NB4 (cell line): ENCODE measurements at regions not wholly inside any gene's neighbourhood (a gene's known extent, or its start where the extent isn't known, plus 50 kb on each side); places are given as distances from the start of the nearest gene placed in this dataset.
A peak's percentile ranks its signal among the peaks of the same experiment; 100 is the strongest.

Experiments
- DNase-seq: peaks from one replicate; pipeline ENCODE4 v3.0.0; 2010; ENCODE audit warnings: low read depth
- H3K4me3 ChIP-seq: one replicate; pipeline ENCODE4 v1.5.1; 2011; ENCODE audit warnings: mild to moderate bottlenecking, low read depth, low read length, moderate library complexity
- MYC ChIP-seq: IDR thresholded peaks from 2 replicates; pipeline ENCODE4 v1.6.1; 2011; ENCODE audit warnings: low read depth, low read length
- POLR2A ChIP-seq: IDR thresholded peaks from 2 replicates; pipeline ENCODE4 v1.6.1; 2011; ENCODE audit warnings: mild to moderate bottlenecking; ENCODE audit not compliant: insufficient read length; ENCODE audit errors: extremely low read depth
- TF ChIP-seq, protein P1 (sequence below): IDR thresholded peaks from 2 replicates; pipeline ENCODE4 v1.6.1; 2011; ENCODE audit warnings: low read depth, low read length
- TF ChIP-seq, protein P2 (sequence below): IDR thresholded peaks from one replicate; pipeline ENCODE4 v1.5.1; 2012; ENCODE audit warnings: low read depth, low read length

DNA sequence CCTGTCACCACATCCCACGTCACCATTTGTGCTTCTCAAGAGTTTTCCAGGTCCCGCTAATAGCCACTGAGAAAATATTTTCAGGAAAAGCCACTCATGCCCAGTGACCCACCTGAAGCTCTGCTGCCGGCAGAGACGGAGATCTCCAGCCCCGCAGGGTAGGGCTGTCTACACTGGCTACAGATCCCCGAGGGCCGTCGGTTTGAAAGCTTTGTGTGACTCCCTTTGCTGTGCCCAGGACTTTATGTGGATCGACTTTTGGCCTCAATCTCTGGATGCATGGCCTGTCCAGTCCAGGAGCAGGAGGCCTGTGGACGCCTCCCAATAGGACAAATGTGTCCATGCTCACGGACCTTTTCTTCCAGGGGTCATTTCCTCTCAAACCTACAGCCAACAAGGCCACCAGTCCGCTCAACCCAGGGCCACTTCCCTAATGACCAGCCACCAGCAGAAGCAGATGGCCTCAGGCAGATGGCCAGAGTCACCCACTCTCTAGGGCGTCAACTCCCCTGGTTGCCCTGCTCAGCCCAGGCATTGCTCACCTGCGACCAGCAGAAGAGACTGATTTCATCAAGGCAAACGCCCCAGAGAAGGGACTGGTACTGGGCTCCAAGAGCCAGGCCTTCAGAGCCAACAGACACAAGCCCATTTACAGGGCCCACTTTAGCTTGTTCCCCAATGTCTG is 76.4 kb downstream of the OAT start:
- DNase-seq: no peak
- H3K4me3 ChIP-seq: no peak overlapping the region
- TF ChIP-seq, protein P1, sequence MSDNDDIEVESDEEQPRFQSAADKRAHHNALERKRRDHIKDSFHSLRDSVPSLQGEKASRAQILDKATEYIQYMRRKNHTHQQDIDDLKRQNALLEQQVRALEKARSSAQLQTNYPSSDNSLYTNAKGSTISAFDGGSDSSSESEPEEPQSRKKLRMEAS: no peak
- TF ChIP-seq, protein P2, sequence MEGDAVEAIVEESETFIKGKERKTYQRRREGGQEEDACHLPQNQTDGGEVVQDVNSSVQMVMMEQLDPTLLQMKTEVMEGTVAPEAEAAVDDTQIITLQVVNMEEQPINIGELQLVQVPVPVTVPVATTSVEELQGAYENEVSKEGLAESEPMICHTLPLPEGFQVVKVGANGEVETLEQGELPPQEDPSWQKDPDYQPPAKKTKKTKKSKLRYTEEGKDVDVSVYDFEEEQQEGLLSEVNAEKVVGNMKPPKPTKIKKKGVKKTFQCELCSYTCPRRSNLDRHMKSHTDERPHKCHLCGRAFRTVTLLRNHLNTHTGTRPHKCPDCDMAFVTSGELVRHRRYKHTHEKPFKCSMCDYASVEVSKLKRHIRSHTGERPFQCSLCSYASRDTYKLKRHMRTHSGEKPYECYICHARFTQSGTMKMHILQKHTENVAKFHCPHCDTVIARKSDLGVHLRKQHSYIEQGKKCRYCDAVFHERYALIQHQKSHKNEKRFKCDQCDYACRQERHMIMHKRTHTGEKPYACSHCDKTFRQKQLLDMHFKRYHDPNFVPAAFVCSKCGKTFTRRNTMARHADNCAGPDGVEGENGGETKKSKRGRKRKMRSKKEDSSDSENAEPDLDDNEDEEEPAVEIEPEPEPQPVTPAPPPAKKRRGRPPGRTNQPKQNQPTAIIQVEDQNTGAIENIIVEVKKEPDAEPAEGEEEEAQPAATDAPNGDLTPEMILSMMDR: no peak
- no peak for TF ChIP-seq MYC
- TF ChIP-seq POLR2A: no peak

DNA sequence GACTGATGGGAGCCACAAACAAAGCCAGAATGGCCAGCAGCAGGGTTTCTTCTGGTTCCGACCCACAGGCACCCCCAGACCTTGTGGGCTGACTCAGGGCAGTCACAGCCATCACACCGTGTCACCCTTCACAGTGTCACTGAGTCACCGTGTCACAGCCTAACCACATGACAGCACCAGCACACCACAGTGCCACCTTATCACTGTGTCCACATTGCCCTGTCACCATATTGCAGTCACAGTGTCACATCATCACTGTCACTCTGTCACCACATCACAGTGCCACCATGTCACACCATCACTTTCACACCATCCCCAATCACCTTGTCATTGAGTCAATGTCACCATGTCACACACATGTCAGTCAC is 77.0 kb downstream of the OAT start:
- DNase-seq: peak; percentile 64
- TF ChIP-seq, protein P2: no peak
- TF ChIP-seq POLR2A (no peak), MYC (no peak)
- TF ChIP-seq, protein P1: no peak

DNA sequence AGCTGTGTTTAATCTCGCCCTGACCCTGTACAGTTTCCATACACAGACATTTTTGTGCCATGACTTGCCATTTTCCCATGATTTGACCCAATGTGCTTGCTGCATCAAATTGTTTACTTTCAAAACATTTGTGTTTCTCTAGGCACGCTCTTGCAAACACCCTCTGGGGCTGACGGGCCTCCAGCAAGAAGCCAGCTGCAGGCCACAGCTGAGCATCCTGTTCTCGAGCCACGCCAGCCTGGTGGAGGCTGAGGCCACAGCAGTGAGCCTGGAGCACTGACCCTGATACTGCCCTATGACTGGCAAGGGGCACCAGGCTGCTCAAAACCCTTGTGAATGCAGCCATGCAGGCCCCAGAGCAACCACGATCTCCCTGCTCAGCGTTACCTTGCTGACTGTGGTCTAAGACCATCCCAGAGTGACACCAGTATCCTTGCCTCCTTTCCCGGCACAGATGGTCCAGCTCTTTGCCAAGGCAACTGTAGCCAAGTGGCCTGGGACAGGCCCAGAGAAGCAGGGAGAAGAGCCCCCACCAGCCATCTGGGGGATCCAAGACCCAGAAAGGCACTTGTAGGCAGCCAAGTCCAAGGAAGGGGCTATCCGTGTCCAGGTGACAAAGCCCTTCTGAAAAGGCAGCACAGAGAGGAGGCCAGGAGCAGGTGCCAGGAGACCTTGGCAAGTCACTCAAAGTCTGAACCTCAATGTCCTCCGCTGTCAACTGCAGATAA is 78.5 kb downstream of the OAT start:
- no peak for DNase-seq
- no peak for TF ChIP-seq POLR2A
- TF ChIP-seq MYC: no peak
- TF ChIP-seq, protein P2: no peak
- TF ChIP-seq, protein P1: no peak
- no peak overlapping the region for H3K4me3 ChIP-seq

More for the DNA sequence above, 77.0 kb downstream of the OAT start:
- H3K4me3 ChIP-seq: no peak overlapping the region

DNA sequence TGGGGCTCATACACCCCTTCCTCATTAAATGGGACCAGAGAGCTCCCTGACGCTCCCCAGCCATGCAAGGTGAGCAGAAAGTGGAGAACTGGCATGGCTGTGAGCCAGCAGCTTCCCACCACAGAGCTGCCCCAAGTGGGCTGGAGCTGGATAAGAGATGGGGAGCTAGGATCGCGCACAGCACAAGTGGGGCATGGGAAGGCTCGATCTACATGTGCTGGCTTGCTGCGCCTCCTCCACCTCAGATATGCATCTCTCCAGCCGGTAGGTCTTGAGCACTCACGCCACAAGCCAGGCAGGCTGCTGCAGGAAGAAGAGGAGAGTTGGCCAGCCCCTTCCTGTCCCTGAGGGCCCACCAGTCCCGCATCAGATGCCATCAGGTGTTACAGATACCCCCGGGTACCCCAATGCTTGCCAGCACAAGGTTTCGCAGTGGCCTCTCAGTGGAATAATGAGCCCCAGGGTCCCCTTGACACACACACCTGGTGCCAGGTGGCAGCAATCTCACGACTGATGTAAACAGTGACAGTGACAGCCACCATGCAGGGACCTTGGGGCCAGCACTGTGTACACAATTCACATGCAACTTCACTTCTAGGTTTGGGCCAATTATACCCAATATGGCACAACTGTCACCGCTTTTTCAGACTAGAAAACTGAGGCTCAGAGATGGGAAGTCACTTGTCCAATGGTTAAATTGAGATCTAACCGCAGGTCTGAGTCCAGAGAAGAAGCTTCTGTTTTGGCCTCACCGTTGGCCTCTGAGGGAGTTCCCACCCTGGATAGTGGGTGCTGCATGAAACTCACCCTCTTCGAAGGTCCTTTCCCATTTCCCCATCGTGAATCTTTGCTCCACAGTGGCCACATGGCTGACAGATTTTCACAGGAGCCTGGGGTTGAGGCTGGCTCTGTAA is 79.3 kb downstream of the OAT start:
- DNase-seq: no peak
- TF ChIP-seq, protein P2: no peak
- TF ChIP-seq MYC (no peak), POLR2A (no peak)
- TF ChIP-seq, protein P1: no peak
- H3K4me3 ChIP-seq: no peak overlapping the region

DNA sequence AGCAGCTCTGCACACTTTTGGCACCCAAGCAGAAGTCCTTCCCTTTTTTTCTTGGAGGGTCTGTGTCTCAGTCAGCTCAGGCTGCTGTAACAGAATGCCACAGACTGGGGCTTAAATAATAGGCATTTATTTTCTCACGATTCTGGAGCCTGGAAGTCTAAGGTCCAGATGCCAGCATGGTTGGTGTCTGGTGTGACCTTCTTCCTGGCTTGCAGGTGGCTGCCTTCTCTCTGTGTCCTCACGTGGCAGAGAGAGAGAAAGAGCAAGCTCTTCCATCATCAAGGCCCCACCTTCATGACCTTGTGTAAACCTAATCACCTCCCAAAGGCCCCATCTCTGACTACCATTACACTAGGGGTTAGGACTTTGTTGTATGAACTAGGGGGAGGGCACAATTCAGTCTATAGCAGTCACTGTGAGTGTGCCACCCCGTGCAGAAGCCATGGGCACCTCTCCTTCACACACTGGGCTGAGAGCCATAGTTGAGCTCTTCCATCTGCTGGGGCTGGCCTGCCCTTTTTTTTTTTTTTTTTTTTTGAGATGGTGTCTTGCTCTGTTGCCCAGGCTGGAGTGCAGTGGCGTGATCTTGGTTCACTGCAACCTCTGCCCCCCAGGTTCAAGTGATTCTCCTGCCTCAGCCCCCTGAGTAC is 80.3 kb downstream of the OAT start:
- DNase-seq: peak; percentile 28
- H3K4me3 ChIP-seq: no peak overlapping the region
- TF ChIP-seq POLR2A: no peak
- TF ChIP-seq, protein P1: no peak
- TF ChIP-seq, protein P2: no peak
- TF ChIP-seq MYC: no peak
